ENCODE measurements at regions not wholly inside any gene's neighbourhood (a gene's known extent, or its start where the extent isn't known, plus 50 kb on each side); places are given as distances from the start of the nearest gene placed in this dataset.
"Not testable (repeated sequence)": the region's sequence is repeated elsewhere in the genome, so short reads cannot be mapped to it uniquely, and the experiment has no call there.

DNA sequence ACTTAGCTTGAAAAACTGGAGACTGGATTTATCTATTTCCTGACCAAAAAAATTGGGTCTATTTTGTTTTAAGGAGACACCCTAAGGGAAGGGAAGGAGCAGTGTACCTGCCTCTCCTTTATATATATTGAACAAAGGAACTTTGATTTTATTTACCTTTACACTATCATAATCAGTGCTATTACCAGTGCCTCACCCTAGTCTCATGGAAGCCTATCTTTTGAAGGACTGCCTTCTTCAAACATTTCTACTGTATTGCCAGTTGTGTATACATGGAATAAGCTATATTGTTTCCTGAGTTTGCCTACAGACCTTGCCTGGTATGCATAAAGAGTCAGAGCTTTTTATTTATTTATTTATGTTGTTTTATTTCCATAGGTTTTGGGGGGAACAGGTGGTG, 124.9 kb downstream of the UTRN start:
- no peak for TF ChIP-seq POLR2A (IDR thresholded peaks at IDR 0.05)
- TF ChIP-seq, protein P1, sequence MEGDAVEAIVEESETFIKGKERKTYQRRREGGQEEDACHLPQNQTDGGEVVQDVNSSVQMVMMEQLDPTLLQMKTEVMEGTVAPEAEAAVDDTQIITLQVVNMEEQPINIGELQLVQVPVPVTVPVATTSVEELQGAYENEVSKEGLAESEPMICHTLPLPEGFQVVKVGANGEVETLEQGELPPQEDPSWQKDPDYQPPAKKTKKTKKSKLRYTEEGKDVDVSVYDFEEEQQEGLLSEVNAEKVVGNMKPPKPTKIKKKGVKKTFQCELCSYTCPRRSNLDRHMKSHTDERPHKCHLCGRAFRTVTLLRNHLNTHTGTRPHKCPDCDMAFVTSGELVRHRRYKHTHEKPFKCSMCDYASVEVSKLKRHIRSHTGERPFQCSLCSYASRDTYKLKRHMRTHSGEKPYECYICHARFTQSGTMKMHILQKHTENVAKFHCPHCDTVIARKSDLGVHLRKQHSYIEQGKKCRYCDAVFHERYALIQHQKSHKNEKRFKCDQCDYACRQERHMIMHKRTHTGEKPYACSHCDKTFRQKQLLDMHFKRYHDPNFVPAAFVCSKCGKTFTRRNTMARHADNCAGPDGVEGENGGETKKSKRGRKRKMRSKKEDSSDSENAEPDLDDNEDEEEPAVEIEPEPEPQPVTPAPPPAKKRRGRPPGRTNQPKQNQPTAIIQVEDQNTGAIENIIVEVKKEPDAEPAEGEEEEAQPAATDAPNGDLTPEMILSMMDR (IDR thresholded peaks at IDR 0.05), result no peak
- H3K27ac ChIP-seq, result no peak overlapping the region
- H3K4me1 ChIP-seq, result no peaks in the 10 kb centered on the region
- H3K27me3 ChIP-seq, result no peaks in the 10 kb centered on the region
- no peaks in the 10 kb centered on the region for H3K36me3 ChIP-seq
- no peak overlapping the region for H3K4me3 ChIP-seq
- DNase-seq, result no peak
- H3K9me3 ChIP-seq, result no peaks in the 10 kb centered on the region

DNA sequence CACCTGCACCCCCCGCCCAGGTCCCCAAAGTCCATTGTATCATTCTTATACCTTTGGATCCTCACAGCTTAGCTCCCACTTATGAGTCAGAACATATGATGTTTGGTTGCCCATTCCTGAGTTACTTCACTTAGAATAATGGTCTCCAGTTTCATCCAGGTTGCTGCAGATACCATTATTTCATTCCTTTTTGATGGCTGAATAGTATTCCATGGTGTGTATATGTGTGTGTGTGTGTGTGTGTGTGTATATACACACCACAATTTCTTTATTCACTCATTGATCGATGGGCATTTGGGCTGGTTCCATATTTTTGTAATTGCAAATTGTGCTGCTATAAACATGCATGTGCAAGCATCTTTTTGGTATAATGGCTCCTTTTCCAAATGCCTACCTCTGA, 125.4 kb downstream of the UTRN start:
- H3K27ac ChIP-seq, H3K36me3 ChIP-seq, H3K27me3 ChIP-seq, H3K9me3 ChIP-seq, H3K4me3 ChIP-seq, H3K4me1 ChIP-seq, DNase-seq: not testable (repeated sequence)

DNA sequence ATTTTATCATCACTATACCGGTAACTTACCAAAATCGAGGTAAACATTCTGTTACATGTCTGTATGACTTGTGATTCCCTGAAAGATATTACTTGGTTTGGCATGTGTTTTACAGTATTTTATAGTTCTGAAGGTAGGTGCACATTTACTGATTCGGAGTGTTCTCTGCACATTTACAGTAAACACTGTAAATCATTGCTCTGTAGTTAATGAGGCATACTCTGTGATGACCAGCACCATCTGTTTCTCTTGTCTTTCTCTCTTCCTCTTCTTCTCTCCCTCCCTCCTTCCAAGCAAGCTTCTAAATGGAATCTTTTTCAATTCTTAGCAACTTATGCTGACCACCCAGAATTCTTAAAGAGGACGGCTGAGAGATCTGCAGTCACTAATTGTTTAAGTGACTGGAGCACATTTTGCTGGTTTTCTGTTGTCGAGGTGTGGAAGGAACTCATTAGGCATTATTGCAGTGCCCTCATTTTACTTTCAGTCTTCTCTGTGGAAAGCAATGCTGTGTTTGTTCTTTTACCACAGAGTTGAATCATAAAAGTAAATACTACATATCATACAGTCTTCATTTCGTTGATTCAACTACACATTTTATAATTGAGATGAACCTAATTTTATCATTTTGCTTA, 126.5 kb downstream of the UTRN start:
- TF ChIP-seq, protein P1 (IDR thresholded peaks at IDR 0.05), result no peak
- no peak for TF ChIP-seq POLR2A (IDR thresholded peaks at IDR 0.05)
- no peaks in the 10 kb centered on the region for H3K27me3 ChIP-seq
- H3K36me3 ChIP-seq, result no peaks in the 10 kb centered on the region
- H3K9me3 ChIP-seq, result no peaks in the 10 kb centered on the region
- H3K4me1 ChIP-seq, result no peaks in the 10 kb centered on the region
- H3K27ac ChIP-seq, result no peak overlapping the region
- DNase-seq, result no peak
- no peak overlapping the region for H3K4me3 ChIP-seq

DNA sequence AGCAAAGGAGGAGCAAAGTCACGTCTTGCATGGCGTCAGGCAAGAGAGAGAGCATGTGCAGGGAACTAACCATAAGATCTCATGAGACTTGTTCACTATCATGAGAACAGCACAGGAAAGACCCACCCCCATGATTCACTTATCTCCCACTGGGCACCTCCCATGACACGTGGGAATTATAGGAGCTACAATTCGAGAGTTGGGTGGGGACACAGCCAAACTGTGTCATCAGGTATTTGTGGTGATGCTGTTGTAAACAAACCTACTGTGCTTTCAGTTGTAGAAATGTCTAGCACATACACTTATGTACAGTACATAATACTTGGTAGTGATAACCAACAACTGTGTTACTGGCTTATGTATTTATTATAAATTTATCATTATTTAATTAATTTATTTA, 128.3 kb downstream of the UTRN start:
- no peaks in the 10 kb centered on the region for H3K27me3 ChIP-seq
- TF ChIP-seq POLR2A (IDR thresholded peaks at IDR 0.05), result no peak
- TF ChIP-seq, protein P1 (IDR thresholded peaks at IDR 0.05), result no peak
- H3K9me3 ChIP-seq, result no peaks in the 10 kb centered on the region
- no peak for DNase-seq
- no peaks in the 10 kb centered on the region for H3K36me3 ChIP-seq
- no peak overlapping the region for H3K27ac ChIP-seq
- H3K4me3 ChIP-seq, result no peak overlapping the region
- no peaks in the 10 kb centered on the region for H3K4me1 ChIP-seq

DNA sequence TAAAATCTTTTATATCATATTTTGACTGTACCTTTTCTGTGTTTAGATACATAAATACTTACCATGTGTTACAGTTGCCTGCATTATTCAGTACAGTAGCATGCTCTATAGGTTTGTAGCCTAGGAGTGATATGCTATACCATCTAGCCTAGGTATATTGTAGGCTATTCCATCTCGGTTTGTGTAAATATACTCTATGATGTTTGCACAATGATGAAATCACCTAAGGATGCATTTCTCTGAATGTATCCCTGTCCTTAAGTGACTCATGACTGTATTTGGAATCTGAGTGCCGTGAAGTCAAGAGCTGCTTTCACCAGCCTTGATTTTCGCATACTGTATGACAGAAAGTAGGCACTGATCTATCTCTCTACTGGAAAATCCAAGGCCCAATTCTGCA, 129.9 kb downstream of the UTRN start:
- no peak overlapping the region for H3K27ac ChIP-seq
- no peaks in the 10 kb centered on the region for H3K4me1 ChIP-seq
- no peaks in the 10 kb centered on the region for H3K36me3 ChIP-seq
- no peaks in the 10 kb centered on the region for H3K27me3 ChIP-seq
- no peak overlapping the region for H3K4me3 ChIP-seq
- H3K9me3 ChIP-seq, result no peaks in the 10 kb centered on the region
- DNase-seq, result no peak
- no peak for TF ChIP-seq POLR2A (IDR thresholded peaks at IDR 0.05)
- TF ChIP-seq, protein P1 (IDR thresholded peaks at IDR 0.05), result no peak

DNA sequence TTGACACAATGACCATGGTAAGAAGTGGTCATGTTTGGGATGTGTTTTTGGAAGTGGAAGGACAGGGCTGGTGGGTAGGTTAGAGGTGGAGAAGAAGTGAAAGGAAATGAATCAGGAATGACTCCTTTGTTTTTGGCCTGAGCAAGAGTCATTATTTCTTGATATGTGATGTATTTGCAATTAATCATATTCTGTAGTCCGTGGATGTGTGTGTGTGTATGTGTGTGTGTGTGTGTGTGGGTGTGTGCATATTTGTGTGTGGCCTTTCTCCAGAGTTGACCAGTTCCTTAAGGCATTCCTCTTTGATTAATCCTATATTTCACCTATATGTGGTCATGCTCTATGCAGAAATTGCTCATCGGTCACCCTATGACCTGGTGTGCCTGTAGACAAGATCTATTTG, 130.7 kb downstream of the UTRN start:
- Histone ChIP-seq H3K27ac (no peak overlapping the region), H3K4me1 (no peaks in the 10 kb centered on the region), H3K36me3 (no peaks in the 10 kb centered on the region), H3K27me3 (no peaks in the 10 kb centered on the region), H3K4me3 (no peak overlapping the region), H3K9me3 (no peaks in the 10 kb centered on the region)
- TF ChIP-seq, protein P1 (IDR thresholded peaks at IDR 0.05), result no peak
- no peak for TF ChIP-seq POLR2A (IDR thresholded peaks at IDR 0.05)
- DNase-seq, result no peak

Measured in Peyer's patch (tissue), 4 donors.